MG63 (cell line): ENCODE measurements at regions not wholly inside any gene's neighbourhood (a gene's known extent, or its start where the extent isn't known, plus 50 kb on each side); places are given as distances from the start of the nearest gene placed in this dataset.
"Not testable (repeated sequence)": the region's sequence is repeated elsewhere in the genome, so short reads cannot be mapped to it uniquely, and the experiment has no call there.

Experiments used
- DNase-seq: peaks from one replicate; pipeline ENCODE4 v3.0.0-alpha.2; 2020
- H3K27me3 ChIP-seq: fragments of 250-450 bp; sonication (Bioruptor Pico); 2 replicates; pipeline ENCODE4 v1.5.1; 2020; ENCODE audit warnings: mild to moderate bottlenecking, moderate library complexity
- H3K36me3 ChIP-seq: fragments of 250-450 bp; sonication (Bioruptor Pico); 2 replicates; pipeline ENCODE4 v1.5.1; 2020; ENCODE audit warnings: mild to moderate bottlenecking, moderate library complexity
- H3K4me3 ChIP-seq: fragments of 250-450 bp; sonication (Bioruptor Pico); 2 replicates; pipeline ENCODE4 v1.5.1; 2020; ENCODE audit warnings: mild to moderate bottlenecking, moderate library complexity
- H3K9me3 ChIP-seq: fragments of 250-450 bp; sonication (Bioruptor Pico); 2 replicates; pipeline ENCODE4 v1.5.1; 2020; ENCODE audit warnings: mild to moderate bottlenecking, moderate library complexity

DNA sequence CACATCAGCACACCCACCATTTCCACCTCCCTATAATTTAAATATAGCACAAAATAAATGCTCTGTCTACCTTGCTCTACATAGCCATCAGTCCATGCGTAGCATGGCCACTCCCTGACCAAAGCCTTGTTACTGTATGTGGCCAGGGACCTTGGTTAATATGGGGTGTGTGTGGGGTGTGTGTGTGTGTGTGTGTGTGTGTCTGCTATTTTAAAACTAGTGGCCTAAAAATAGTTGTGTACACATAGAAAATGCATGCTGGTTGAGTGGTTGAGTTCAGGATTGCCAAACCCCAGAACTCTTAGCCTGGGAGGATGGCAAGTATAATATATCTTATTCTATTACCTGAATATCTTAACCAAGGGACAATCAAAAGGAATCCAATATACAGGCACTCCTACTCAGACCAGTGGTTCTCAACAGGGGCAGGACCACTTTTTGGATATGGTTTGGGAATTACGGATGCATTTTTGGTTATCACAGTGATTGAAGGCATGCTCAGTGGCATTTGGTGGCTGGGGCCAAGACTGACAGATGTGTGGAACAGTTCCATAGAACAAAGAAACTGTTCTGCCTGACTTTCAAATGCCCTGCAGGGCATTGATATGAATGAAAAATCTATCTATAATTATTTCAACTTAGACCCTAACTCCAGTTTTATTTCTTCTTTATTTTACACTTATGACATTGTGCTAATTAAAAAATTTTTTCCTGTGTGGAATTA lies 72.3 kb upstream of the PSME4 start:
- Histone ChIP-seq H3K27me3 (no peaks in the 10 kb centered on the region), H3K36me3 (no peaks in the 10 kb centered on the region), H3K4me3 (no peak overlapping the region), H3K9me3 (peaks cover 8% of the 10 kb centered on the region)
- no peak for DNase-seq

GRCh38 chr2:54042341-54042740 lies 71.5 kb upstream of the PSME4 start:
- no peaks in the 10 kb centered on the region for H3K27me3 ChIP-seq
- DNase-seq, result no peak
- H3K36me3 ChIP-seq, result no peaks in the 10 kb centered on the region

GRCh38 chr2:54041135-54041534 lies 70.3 kb upstream of the PSME4 start:
- DNase-seq, result no peak
- no peak overlapping the region for H3K4me3 ChIP-seq
- peaks cover 8% of the 10 kb centered on the region for H3K9me3 ChIP-seq
- H3K27me3 ChIP-seq, result no peaks in the 10 kb centered on the region
- H3K36me3 ChIP-seq, result no peaks in the 10 kb centered on the region

More at GRCh38 chr2:54042341-54042740, 71.5 kb upstream of the PSME4 start:
- no peak overlapping the region for H3K4me3 ChIP-seq
- H3K9me3 ChIP-seq, result peaks cover 8% of the 10 kb centered on the region

GRCh38 chr2:54040685-54041084 lies 69.9 kb upstream of the PSME4 start:
- no peaks in the 10 kb centered on the region for H3K36me3 ChIP-seq
- H3K27me3 ChIP-seq, result no peaks in the 10 kb centered on the region
- peaks cover 7% of the 10 kb centered on the region for H3K9me3 ChIP-seq
- no peak for DNase-seq
- H3K4me3 ChIP-seq, result no peak overlapping the region

GRCh38 chr2:54040250-54040649 lies 69.5 kb upstream of the PSME4 start:
- no peak overlapping the region for H3K4me3 ChIP-seq
- no peaks in the 10 kb centered on the region for H3K27me3 ChIP-seq
- DNase-seq, result no peak
- H3K36me3 ChIP-seq, result no peaks in the 10 kb centered on the region
- H3K9me3 ChIP-seq, result peaks cover 3% of the 10 kb centered on the region

DNA sequence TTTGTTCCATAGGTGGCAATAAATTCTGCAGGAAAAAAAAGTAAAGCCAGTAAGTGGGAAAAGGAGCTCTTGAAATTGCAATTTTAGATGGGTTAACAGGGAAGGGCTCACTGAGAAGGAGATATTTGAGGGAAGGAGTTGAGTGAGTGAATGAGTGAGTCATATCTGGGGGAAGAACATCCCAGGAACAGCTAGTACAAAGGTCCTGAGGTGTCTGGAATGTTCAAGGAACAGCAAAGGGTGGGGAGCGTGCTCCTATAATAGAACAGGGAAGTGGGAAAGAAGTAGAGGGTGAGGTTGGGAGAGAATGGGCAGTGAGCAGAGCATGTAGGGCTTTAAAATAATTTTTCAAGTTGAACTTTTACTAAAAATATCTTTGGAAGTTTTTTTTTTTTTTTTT lies 68.0 kb upstream of the PSME4 start:
- no peaks in the 10 kb centered on the region for H3K27me3 ChIP-seq
- H3K9me3 ChIP-seq, result no peaks in the 10 kb centered on the region
- H3K4me3 ChIP-seq, result no peak overlapping the region
- no peaks in the 10 kb centered on the region for H3K36me3 ChIP-seq
- no peak for DNase-seq

- H3K36me3 ChIP-seq, H3K4me3 ChIP-seq, H3K27me3 ChIP-seq, H3K9me3 ChIP-seq, DNase-seq: not testable (repeated sequence)
These were observed 60.5 kb upstream of the PSME4 start for GRCh38 chr2:54031288-54031687.

DNA sequence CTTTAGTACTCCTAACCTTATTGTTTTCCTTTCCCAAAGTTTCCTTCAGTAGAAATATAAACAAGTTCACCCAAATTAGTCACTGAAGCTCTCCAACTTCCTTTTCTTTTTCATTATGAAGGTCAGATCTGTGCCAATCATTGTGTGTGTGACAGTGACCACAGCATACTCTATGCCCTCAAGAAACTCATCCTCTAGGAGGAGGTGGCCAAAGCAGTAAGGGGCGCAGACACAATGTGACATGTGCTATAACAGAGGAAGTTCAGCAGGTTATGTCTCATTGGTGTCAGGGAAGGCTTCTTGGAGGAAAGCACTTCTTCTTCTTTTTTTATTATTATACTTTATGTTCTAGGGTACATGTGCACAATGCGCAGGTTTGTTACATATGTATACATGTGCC lies 60.0 kb upstream of the PSME4 start:
- no peaks in the 10 kb centered on the region for H3K9me3 ChIP-seq
- no peaks in the 10 kb centered on the region for H3K27me3 ChIP-seq
- no peak for DNase-seq
- H3K36me3 ChIP-seq, result no peaks in the 10 kb centered on the region
- no peak overlapping the region for H3K4me3 ChIP-seq

- no peaks in the 10 kb centered on the region for H3K27me3 ChIP-seq
- DNase-seq, result no peak
These were observed 59.6 kb upstream of the PSME4 start for GRCh38 chr2:54030396-54030741.

DNA sequence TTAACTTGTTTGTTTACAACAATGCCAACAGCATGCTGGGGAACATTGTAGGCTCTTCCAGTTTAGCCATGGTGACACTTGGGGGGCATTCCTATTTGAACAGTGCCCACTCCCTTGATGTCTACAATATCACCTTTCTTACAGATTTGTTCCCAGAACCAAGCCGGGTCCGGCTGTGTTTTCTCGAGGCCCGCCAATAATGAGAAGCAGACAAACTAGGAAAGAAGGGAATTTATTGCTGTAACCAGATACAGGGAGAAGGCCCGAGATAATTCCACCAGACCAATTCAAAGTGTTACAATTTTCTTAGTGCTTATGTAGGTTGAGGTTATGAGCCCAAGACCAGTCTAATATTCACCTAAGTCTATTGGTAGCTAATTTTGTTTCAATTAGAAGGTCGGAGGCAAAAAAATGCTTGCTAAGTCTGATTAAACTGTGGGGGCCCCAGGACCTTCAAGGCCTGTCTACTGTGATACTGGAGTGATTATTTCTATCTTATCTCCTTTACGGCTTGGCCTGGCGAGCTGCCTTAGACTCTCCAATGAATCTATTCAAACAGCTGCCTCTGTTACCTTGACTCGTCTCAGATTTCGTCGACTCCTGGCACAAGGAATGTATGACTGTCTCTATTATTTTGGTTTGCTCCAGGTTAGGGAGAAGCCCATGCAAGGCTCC lies 59.1 kb upstream of the PSME4 start:
- peak; percentile 9 for DNase-seq
- Histone ChIP-seq H3K36me3 (no peaks in the 10 kb centered on the region), H3K9me3 (0 out of 2 replicates have a peak, but pooled peaks cover 2% of the 10 kb centered on the region), H3K4me3 (no peak overlapping the region), H3K27me3 (no peaks in the 10 kb centered on the region)

More at GRCh38 chr2:54030396-54030741, 59.6 kb upstream of the PSME4 start:
- H3K9me3 ChIP-seq, result no peaks in the 10 kb centered on the region
- no peak overlapping the region for H3K4me3 ChIP-seq
- no peaks in the 10 kb centered on the region for H3K36me3 ChIP-seq

DNA sequence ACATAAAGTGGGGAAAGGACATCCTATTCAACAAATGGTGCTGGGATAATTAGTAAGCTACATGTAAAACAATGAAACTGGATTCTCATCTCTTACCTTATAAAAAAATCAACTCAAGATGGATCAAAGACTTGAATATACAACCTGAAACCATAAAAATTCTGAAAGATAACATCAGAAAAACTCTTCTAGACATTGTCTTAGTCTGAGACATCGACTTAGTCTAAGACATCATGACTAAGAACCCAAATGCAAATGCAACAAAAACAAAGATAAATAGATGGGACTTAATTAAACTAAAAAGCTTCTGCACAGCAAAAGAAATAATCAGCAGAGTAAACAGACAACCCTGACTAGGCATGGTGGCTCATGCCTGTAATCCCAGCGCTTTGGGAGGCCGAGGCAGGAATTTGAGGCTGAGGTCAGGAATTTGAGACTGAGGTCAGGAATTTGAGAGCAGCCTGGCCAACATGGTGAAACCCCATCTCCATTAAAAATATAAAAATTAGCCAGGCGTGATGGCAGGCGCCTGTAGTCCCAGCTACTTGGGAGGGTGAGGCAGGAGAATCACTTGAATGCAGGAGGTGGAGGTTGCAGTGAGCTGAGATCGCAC lies 54.8 kb upstream of the PSME4 start:
- not testable (repeated sequence) for DNase-seq, H3K4me3 ChIP-seq, H3K27me3 ChIP-seq, H3K36me3 ChIP-seq, H3K9me3 ChIP-seq

DNA sequence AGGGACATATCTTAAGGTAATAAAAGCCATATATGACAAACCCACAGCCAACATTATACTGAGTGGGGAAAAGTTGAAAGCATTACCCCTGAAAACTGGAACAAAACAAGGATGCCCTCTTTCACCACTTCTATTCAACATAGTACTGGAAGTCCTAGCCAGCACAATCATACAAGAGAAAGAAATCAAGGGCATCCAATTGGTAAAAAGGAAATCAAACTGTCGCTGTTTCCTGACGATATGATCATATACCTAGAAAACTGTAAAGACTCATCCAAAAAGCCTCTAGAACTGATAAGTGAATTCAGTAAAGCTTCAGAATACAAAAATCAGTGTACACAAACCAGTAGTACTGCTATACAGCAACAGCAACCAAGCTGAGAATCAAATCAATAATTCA lies 53.8 kb upstream of the PSME4 start:
- Histone ChIP-seq H3K27me3 (no peaks in the 10 kb centered on the region), H3K9me3 (peaks cover 5% of the 10 kb centered on the region; the same call in 1 of the 2 replicates), H3K4me3 (no peak overlapping the region), H3K36me3 (no peaks in the 10 kb centered on the region; the same call in 1 of the 2 replicates)
- DNase-seq, result no peak

DNA sequence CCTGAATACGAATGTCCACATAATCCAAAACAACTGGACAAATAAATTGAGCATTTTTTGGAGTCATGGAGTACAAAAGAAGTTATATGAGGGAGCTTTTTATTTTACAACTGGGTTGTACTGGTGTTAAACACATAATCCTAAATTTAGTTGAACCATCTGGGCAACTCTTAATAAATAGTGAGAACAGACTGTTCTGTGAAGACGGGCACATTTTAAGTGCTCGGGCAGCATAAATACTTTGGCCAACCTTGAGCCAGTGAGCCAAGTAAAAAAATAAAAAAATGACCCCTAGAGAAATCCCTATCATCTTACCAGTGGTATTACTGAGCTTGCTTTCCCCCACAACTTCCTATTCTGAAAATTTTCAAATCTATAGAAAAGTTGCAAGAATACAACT lies 50.9 kb upstream of the PSME4 start:
- Histone ChIP-seq H3K36me3 (no peaks in the 10 kb centered on the region; the same call in 1 of the 2 replicates), H3K9me3 (peaks cover 5% of the 10 kb centered on the region; the same call in 1 of the 2 replicates), H3K27me3 (no peaks in the 10 kb centered on the region), H3K4me3 (no peak overlapping the region)
- no peak for DNase-seq

DNA sequence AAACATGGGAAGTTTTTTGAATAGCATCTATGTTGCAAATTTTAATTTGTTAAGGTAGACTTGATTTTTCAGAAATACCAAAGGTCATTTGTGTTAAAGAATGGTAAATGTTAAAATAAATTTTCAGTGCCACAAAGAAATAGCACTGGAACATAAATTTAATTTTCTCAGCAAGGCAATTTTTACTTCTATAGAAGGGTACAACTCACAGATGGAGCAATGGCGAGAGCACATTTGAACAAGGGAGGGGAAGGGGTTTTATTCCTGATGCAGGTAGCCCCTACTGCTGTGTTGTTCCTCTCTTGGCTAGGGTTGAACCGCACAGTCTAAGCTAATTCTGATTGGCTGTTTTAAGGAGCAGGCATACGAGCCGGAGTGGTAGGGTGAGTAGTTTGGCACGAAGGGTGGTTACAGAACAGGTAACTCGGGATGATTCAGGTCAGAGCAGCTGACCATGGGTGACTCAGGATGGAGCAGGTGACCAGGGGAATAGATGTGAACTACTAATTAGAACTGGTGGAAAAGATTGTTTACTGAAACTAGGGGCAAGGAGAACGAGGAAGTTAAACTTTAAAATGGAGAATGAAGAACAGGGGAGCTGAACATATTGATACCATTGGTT lies 50.1 kb upstream of the PSME4 start:
- Histone ChIP-seq H3K9me3 (peaks cover 5% of the 10 kb centered on the region; the same call in 1 of the 2 replicates), H3K27me3 (no peaks in the 10 kb centered on the region), H3K4me3 (no peak overlapping the region), H3K36me3 (no peaks in the 10 kb centered on the region; the same call in 1 of the 2 replicates)
- no peak for DNase-seq
